K562 (cell line): ENCODE measurements at regions not wholly inside any gene's neighbourhood (a gene's known extent, or its start where the extent isn't known, plus 50 kb on each side); places are given as distances from the start of the nearest gene placed in this dataset. TPM values are rescaled to one million over a fixed set of nuclear protein-coding genes. Genes with fewer than 3 reads are reported as not detected.

ENCODE experiments used
- microRNA-seq: library from miRNA; unstranded; fragments of <30 nt; microRNA quantifications from one replicate; pipeline ENCODE4, GENCODE V29; 2018; ENCODE audit warnings: borderline microRNAs expressed
- small RNA-seq: library from RNA; depleted of rRNA; stranded (forward); fragments of <200 nt; gene quantifications from one replicate; pipeline ENCODE3, GENCODE V24; 2014

Small RNA genes lying in the stretch of these regions (microRNA-seq; reads per million reads assigned to microRNA genes)
- gene MIR5093 = not detected

Small RNA genes lying in the stretch of these regions (small RNA-seq; reads per million reads assigned to genes)
- gene COX6CP16 (not detected), gene MIR5093 (not detected)
